SIG-M5 treated with dmso at 0.1 percent for 504 hours (cell line): ENCODE measurements at regions not wholly inside any gene's neighbourhood (a gene's known extent, or its start where the extent isn't known, plus 50 kb on each side); places are given as distances from the start of the nearest gene placed in this dataset.

Experiments used
- DNase-seq: peaks from one replicate; lab custom pipeline; 2025; ENCODE audit not compliant: unreplicated experiment; lab: John Stamatoyannopoulos, UW

DNA sequence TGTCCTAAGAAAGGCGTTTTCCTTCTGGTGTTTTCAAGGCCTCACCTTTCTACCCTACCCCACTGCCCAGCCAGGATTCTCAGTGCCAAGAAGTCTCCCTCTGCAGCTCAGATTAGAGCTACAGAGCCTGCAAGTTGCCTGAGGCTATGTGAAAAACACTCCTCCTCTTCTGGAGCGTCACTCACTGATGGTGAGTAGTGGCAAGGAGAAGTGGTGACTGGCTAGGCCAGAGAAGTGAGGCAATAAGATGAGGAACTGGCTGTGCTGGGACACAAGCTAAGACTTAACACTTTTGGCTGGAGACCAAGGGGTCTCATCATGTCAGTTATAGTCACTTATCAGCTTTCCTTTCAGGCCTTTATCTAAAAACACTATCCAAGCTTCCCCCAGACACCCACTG lies 86.7 kb upstream of the PRKAR2B start:
- DNase-seq = peak; percentile 76

DNA sequence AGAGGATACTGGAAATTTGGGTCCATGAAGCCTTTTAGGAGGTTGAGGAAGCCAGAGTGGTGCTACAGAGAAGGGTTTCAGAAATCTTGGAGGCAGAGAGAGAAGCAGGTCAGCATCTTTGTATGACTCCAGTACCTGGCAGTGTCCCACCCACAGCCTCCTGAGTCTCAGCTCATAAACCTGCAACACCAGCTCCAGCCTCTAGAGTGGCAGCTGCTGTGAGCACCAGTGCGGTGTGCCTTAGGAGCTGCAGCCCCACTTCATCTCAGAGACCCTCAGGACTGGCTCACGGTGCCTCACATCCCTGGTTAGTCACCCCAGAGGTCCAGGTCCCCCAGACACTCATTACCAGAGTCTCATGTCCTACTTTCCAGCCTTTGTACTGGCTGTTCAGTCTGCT lies 84.8 kb upstream of the PRKAR2B start:
- no peak for DNase-seq

DNA sequence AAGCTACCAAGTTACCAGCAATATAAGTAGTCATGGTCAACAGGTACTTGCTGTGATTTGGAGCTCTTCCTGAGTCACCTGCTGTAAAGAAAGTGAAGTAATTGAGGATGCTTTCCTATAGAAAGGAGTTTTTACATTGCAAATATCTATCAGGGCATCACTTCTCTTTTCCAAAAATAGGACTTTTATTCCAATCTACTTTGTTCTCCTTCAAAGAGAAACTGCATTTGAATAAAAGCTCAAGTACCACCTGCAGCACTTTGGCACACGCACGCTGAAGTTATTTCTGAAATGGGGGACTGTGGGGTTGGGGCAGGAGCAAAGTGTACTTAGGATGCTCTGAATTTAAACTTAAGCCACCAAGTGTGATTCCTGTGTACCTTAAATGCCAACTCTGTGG lies 81.8 kb upstream of the PRKAR2B start:
- DNase-seq = no peak

DNA sequence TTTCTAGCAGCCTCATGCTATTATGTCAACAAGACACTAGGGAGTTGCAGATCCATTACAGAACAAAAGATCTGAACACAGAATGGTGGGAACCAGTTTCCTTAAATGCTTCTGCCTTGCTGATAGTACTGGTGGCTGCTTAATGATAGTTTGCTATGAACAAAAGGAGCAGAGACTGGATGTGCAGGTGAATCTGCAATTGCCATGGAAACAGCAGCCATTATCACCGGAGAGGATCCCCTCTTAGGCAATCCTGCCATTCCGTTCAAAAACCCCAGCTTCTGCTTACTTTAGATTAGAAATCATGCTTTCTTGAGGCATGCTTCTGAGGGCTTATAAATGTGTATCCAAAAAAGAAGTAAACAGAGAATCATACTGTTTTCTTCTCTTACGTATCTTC lies 80.0 kb upstream of the PRKAR2B start:
- no peak for DNase-seq

DNA sequence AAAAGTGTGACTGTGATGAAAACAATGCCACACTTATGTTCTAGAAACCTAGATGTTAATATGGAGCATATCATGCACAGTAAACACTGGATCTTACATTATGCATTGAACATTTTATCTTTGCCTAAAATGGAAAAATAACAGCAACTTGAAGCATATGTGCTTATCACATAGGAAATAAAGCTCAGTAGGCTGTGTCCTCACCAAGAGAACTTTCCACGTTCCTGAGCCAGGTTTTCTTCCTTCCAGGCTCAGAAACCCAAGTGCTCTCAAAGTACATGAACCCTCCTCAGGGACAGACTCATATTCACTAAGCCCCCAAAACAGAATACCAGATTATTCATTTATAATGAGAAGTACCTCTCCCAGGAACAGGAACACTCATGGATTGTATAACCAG lies 79.4 kb upstream of the PRKAR2B start:
- DNase-seq = no peak

DNA sequence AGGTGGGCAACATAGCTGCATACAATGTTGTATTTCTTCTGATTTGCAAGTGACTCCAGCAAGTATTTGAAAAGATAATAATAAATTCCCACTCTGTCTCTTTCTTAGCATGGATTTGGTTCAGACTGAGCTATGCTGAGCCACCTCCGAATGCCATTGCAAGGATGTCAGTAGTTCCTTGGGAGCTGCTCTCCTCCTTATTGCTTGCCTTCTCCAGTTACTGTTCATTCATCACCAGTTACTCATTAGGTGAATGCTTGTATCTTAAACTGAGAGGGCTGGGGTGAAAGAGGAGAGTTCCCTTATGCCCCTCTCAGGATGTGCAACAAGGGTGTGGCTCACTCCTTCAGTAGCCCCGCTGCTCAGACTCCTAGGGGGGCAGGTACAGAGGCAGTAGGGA lies 78.4 kb upstream of the PRKAR2B start:
- DNase-seq = no peak

DNA sequence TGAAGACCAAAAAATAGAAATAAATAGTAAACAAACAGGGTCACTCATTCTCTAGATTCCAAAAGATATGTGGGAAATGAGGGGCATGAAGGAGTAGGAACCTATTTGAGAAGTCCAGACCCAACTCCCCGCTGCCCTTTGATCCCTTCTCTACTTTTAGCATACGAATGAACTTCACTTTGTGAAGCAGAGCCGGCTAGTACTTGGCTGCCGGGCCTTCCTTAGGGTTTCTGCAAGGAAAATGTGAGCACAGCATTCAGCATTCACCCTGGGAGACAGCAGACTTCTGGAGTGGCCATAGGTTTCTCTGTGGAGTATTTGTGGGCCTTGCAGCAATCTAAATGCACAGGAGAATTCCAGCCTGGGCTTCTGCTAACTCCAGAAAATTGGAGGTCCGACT lies 76.3 kb upstream of the PRKAR2B start:
- no peak for DNase-seq

DNA sequence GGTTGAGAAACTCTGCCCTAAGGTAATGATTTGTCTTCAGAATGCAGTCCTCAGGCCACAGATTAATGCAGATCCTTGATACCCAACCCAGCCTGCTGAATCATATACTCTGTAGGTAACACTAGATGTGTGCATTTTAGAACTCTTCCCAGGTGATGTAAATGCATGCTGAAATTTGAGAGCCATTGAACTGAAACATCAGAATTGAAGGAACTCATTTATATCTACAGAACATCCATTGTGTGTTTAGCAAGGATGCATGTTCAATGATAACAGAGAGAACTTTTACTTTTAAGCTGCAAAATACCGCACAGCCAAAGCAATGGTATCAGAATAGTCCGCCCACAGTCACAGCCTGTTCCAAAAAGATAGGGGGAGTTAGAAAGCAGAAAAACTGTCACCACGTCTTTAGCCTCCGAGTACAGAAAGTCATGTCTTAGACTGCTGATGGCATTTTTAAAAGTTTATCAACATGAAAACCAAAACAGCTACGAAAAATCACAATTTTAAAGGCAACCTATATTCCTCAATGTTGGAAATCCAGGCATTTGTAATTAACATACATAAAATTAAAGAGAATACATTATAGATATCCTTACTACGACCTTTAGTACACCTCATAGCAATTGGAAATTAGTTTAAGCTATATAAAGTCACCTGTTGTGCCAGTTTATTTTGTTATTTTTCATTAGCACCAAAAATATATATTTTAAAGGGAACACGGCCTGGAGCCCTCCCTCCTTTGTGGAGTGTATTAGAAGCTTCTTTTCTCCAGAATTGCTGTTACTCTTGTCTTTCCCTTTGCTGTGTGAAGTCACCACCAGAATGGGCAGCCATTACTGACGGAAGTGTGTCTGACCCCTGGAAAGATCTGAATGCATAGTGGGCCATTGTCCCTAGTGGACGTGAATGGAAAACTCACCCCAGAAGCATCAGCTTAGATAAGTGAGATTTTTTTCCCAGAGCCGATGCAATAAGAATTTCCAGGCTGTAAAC lies 65.8 kb upstream of the PRKAR2B start:
- DNase-seq = no peak

DNA sequence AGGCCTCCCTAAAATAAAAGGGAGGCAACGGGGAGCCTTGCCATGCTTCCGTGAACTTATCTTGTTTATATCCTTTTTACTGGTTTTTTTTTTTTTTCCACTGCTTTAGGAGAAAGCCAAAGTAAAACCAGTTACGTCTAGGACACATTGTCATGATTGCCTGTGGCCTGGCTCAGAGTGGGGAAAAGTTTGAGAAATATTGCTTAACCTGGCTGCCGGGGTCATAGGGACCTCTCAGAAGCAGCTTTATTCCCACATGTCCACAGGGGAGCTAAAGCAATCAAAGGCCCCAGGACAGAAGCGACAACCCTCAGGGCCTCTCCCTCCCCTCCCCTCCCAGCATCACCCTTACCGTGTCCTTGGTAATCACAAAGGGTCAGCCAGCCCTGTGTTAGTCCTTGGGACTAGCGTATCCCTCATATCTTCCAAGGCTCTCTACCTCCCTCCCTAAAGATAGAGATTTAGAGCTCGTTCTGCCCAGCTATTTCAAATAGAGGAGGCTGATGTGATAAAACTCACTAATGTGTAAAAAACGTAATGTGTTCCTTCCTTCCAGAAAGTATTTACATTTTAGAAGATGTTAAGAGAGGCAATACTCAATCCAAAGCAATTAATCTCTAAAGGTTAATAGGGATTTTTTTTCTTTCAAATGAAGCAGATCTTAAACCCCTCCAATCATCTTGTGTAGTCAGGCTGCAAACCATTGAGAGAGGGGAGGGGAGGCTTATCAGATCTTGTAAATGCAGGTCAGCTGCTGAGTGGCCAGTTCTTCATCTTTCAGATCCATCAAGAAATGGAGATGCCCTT lies 64.8 kb upstream of the PRKAR2B start:
- no peak for DNase-seq

DNA sequence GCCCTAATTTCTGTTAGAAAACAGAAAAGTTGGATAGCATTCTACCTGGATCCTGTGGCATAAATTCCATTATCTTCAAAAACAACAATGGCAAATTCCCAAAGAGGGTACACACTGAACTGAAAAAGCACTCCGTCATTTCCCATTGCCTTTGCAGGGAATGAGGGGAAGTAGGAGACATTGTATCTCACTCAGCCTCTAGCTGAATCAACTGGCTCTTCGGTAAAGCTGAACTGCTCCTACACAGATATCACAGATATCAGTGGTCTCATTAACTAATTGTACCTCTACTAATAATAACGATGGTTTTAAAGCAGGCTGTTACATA lies 64.2 kb upstream of the PRKAR2B start:
- no peak for DNase-seq

DNA sequence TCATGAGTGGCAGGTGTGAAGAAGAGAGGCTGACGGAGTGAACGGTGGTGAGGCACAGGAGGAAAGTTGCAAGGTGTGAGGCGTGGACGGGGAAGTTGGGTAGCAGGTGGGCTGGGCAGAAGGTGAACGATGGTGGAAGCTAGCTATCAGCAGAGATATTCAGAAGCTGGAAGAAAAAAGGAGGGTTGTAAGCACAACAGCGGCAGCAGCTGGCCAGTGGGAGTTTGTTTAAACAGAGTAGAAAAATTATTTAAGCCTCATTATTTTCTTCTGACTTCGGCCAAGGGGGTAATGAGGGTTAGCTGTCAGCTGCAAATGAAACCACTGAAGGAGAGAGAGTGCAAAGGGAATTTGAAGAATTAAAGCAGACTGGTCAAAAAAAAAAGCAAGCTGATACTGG lies 62.1 kb upstream of the PRKAR2B start:
- no peak for DNase-seq

DNA sequence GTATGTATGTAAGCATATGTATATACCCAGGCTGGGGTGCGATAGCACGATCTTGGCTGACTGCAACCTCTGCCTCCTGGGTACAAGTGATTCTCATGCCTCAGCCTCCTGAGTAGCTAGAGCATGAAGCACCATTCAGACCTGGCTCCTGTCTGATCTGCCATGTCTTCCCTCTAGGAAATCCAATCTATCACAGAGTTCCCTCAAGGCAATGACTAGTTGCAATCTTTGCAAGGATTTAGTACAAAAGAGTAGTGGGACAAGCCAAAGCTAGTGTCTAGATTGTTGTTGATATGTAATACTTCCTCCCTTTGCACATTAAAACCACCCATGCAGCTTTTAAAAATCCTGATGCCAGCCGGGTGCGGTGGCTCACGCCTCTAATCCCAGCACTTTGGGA lies 60.5 kb upstream of the PRKAR2B start:
- no peak for DNase-seq

DNA sequence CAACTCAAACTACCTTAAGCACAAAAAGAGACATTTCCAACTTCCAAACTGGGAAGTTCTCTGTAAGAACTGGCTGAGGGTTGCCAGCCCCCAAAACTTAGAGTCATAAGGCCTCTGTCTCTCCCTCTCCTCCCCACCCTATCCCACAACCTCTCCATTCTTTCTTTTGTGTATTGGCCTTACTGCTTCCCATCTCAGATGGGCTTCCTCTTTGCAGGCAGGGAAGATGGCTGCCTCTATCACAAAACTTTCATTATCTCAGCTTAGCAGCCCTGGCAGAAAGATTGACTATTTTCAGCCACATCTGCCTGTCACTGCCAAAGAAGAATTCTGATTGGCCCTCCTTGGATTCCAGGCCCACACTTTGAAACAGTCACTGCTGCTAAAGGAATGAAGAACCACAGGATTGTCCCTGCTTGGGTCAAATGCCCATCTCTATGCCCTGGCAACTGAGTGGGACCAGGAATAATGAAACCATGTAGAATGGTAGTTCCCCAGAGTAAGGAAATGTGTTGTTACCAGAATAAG lies 58.0 kb upstream of the PRKAR2B start:
- DNase-seq = no peak

DNA sequence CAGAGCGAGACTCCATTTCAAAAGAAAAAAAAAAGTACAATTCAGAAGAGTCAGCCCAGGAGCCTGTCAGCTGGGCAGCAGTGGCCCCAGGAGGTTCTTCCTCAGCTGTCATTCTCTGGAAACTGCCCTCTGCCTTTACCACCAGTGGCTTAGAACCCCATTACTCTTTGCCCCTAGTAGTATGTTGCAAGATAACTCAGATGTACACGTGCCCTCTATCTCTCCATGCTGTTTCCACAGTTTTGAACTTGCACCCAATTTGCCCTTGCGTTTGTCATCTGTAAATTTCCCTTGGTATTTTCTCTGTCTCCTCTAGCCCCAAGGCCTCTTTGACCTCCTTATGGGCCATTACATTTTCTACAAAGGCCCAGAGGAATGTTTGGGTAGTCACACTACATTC lies 56.7 kb upstream of the PRKAR2B start:
- no peak for DNase-seq

DNA sequence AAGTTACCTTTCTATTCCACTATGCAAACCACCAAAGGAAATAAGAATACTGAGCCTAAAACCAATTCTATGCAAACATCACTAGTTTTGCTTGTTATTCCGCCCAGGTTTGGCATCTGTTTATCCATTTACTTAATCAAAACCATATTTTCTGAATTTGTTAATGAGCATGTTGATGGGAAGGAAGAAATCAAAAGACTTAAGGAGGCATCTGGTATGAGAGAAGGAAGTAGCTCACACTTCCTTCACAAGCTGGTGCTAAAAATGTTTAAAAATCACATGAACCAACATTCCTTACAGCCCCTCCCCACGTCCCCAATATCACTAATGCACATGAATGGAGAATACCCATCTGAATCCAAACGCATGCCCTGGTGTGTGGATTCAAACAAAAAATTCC lies 52.0 kb upstream of the PRKAR2B start:
- DNase-seq = no peak
